Calu3 (cell line): ENCODE measurements at regions not wholly inside any gene's neighbourhood (a gene's known extent, or its start where the extent isn't known, plus 50 kb on each side); places are given as distances from the start of the nearest gene placed in this dataset.

Experiments used
- BruUV-seq: library from RNA; stranded (reverse); fragments of 400-500 nt; replicated peaks from 2 replicates; lab custom pipeline; 2021; lab: Mats Ljungman, UMichigan
- CTCF ChIA-PET: fragments of 300-600 bp; sonication (Branson Sonifier 250); formaldehyde crosslinking; loops from one replicate; lab custom pipeline; 2022; ENCODE audit warnings: antibody characterized with exemption; lab: Charles Lee
- DNase-seq: peaks from one replicate; pipeline ENCODE4 v3.0.0; 2022
- H3K27ac Mint-ChIP-seq: one replicate; pipeline ENCODE4 v1.8.0; 2022; ENCODE audit warnings: mixed read lengths; ENCODE audit not compliant: unreplicated experiment
- H3K27me3 Mint-ChIP-seq: one replicate; pipeline ENCODE4 v1.8.0; 2022; ENCODE audit warnings: mixed read lengths; ENCODE audit not compliant: unreplicated experiment
- H3K36me3 Mint-ChIP-seq: one replicate; pipeline ENCODE4 v1.8.0; 2022; ENCODE audit warnings: mild to moderate bottlenecking, moderate library complexity, mixed read lengths; ENCODE audit not compliant: insufficient read depth, unreplicated experiment
- H3K4me1 Mint-ChIP-seq: one replicate; pipeline ENCODE4 v1.8.0; 2022; ENCODE audit warnings: mild to moderate bottlenecking, low read depth, mixed read lengths; ENCODE audit not compliant: unreplicated experiment
- H3K4me3 Mint-ChIP-seq: one replicate; pipeline ENCODE4 v1.8.0; 2022; ENCODE audit warnings: mild to moderate bottlenecking, low read depth, moderate library complexity, mixed read lengths; ENCODE audit not compliant: unreplicated experiment
- H3K9me3 Mint-ChIP-seq: one replicate; pipeline ENCODE4 v1.8.0; 2022; ENCODE audit warnings: low read depth, mixed read lengths; ENCODE audit not compliant: unreplicated experiment
- intact Hi-C: fragments of 100-400 bp; cut with micrococcal nuclease; formaldehyde crosslinking; loops from one replicate; pipeline ENCODE4 v1.10.0; 2022; ENCODE audit not compliant: unreplicated experiment
- TF ChIP-seq, protein P1 (sequence below): fragments of 200-600 bp; IDR thresholded peaks from one replicate; pipeline ENCODE4 v1.8.0; 2022; ENCODE audit warnings: antibody characterized with exemption; ENCODE audit not compliant: unreplicated experiment

DNA sequence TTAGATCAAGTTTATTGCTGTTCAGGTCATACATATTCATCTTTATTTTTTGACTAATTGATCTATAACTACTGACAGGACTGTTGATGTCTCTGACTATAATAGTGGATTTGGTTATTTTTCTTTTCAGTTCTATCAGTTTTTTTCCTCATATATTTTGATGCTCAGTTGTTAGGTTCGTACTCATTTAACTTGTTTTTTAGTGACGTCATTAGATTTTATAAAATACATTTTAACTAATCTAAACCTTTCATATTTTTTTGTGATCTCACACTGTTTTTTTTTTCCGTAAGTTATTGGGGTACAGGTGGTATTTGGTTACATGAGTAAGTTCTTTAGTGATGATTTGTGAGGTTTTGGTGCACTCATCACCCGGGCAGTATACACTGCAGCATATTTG lies 841.2 kb upstream of the FBXO33 start:
- peaks cover 3% of the 10 kb centered on the region for H3K9me3 Mint-ChIP-seq
- no peak for DNase-seq
- no peaks in the 10 kb centered on the region for H3K36me3 Mint-ChIP-seq
- no TSS peak for BruUV-seq
- H3K27ac Mint-ChIP-seq = no peak overlapping the region
- TF ChIP-seq, protein P1, sequence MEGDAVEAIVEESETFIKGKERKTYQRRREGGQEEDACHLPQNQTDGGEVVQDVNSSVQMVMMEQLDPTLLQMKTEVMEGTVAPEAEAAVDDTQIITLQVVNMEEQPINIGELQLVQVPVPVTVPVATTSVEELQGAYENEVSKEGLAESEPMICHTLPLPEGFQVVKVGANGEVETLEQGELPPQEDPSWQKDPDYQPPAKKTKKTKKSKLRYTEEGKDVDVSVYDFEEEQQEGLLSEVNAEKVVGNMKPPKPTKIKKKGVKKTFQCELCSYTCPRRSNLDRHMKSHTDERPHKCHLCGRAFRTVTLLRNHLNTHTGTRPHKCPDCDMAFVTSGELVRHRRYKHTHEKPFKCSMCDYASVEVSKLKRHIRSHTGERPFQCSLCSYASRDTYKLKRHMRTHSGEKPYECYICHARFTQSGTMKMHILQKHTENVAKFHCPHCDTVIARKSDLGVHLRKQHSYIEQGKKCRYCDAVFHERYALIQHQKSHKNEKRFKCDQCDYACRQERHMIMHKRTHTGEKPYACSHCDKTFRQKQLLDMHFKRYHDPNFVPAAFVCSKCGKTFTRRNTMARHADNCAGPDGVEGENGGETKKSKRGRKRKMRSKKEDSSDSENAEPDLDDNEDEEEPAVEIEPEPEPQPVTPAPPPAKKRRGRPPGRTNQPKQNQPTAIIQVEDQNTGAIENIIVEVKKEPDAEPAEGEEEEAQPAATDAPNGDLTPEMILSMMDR = no peak
- H3K4me1 Mint-ChIP-seq = no peaks in the 10 kb centered on the region
- H3K27me3 Mint-ChIP-seq = no peaks in the 10 kb centered on the region
- intact Hi-C loops = no loop called here
- H3K4me3 Mint-ChIP-seq = no peak overlapping the region
- CTCF ChIA-PET = no interaction called here

DNA sequence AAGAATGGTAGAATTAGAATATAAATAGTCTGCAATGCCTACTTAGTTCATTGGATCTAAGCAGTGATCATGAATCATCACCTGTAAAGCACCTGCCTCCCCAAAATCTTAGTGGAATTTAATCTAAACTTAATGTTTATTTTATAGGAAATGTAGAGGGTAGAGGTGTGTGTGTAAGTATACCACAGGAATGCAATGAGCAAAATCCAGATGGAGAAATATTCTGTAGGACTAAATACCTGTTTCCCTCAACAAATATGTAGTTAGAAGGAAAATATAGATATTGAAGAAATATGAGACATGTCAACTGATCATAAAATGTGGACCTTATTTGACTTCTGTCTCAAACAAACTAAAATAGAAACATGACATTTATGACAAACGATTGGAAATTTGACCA lies 839.2 kb upstream of the FBXO33 start:
- Mint-ChIP-seq H3K27me3 (no peaks in the 10 kb centered on the region), H3K36me3 (no peaks in the 10 kb centered on the region), H3K4me3 (no peak overlapping the region), H3K9me3 (peaks cover under 1% of the 10 kb centered on the region), H3K27ac (no peak overlapping the region), H3K4me1 (no peaks in the 10 kb centered on the region)
- TF ChIP-seq, protein P1 = no peak
- BruUV-seq = no TSS peak
- CTCF ChIA-PET = no interaction called here
- no peak for DNase-seq
- intact Hi-C loops = no loop called here

DNA sequence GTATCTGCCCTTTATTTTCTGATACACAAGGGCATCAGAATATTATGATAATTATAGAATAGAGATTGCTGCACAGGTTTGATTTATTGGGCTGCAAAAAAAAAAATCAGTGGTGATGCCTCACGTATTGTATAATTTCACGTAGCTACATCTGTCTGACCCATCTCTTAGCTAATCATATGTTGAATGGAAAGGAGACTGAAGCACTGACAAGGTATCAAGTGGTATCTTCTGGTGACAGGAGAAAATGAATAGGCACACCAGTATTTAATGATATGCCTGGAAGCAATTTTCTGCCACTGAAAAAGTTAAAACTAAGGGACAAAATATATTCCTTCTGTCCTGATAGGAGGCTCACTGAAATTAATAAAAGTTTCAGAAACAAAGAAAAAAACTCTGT lies 837.2 kb upstream of the FBXO33 start:
- Mint-ChIP-seq H3K27ac (no peak overlapping the region), H3K27me3 (no peaks in the 10 kb centered on the region), H3K9me3 (peaks cover 3% of the 10 kb centered on the region), H3K36me3 (no peaks in the 10 kb centered on the region), H3K4me1 (no peaks in the 10 kb centered on the region), H3K4me3 (no peak overlapping the region)
- TF ChIP-seq, protein P1 = no peak
- no TSS peak for BruUV-seq
- CTCF ChIA-PET = no interaction called here
- intact Hi-C loops = no loop called here
- DNase-seq = no peak

DNA sequence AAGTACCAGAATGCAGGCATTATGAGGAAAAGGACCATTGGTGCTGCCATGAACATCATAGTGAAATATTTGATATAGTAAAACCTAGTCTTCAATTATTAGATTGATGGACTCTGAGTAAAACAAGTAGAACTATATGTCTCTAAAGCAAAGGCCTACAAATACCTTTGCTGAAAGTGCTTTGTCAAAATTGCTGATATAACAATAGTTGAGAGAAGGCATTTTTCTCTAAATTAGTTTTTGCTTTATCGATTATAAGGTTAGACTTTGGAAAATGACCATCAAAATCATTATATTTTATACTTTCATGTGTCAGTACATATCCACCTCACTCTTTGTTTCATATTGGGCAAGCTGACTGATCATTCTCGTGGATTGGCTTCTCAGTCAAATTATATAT lies 836.0 kb upstream of the FBXO33 start:
- no peak for DNase-seq
- no peaks in the 10 kb centered on the region for H3K36me3 Mint-ChIP-seq
- no peaks in the 10 kb centered on the region for H3K4me1 Mint-ChIP-seq
- intact Hi-C loops = no loop called here
- TF ChIP-seq, protein P1 = no peak
- peaks cover 7% of the 10 kb centered on the region for H3K9me3 Mint-ChIP-seq
- CTCF ChIA-PET = no interaction called here
- H3K27me3 Mint-ChIP-seq = no peaks in the 10 kb centered on the region
- BruUV-seq = no TSS peak
- no peak overlapping the region for H3K27ac Mint-ChIP-seq
- H3K4me3 Mint-ChIP-seq = no peak overlapping the region

DNA sequence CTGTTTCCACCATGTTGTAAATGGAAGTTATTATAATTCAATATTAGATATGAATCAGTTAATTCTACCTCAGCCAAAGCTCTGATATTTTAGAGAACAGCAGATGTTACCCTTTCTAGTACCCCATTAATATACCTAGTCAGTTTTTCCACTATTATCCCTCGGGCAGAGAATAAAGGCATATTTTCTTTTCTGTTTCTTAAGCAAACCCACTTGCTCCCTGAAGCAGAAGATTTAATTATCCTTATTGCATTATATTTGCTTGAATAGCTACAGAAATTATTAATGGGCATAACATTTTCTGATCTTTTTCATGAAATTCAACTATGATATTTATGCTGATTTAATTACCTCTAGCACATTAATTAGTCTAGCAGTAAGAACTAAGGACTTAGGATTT lies 832.9 kb upstream of the FBXO33 start:
- intact Hi-C loops = no loop called here
- DNase-seq = no peak
- Mint-ChIP-seq H3K4me3 (no peak overlapping the region), H3K4me1 (no peaks in the 10 kb centered on the region), H3K27me3 (no peaks in the 10 kb centered on the region), H3K9me3 (peaks cover 7% of the 10 kb centered on the region), H3K36me3 (no peaks in the 10 kb centered on the region), H3K27ac (no peak overlapping the region)
- CTCF ChIA-PET = no interaction called here
- TF ChIP-seq, protein P1 = no peak
- no TSS peak for BruUV-seq
